HEK293 (cell line): ENCODE measurements at regions not wholly inside any gene's neighbourhood (a gene's known extent, or its start where the extent isn't known, plus 50 kb on each side); places are given as distances from the start of the nearest gene placed in this dataset.

Experiments used
- CTCF ChIA-PET: fragments of 350-600 bp; formaldehyde crosslinking; extraction: SDS; loops from one replicate; lab custom pipeline; 2021; ENCODE audit warnings: antibody characterized with exemption; lab: Yijun Ruan, JAX
- POLR2A ChIA-PET: fragments of 300-600 bp; formaldehyde crosslinking; extraction: SDS; loops from one replicate; lab custom pipeline; 2020; ENCODE audit warnings: antibody characterized with exemption, inconsistent platforms; lab: Yijun Ruan, JAX
- H3K27ac ChIP-seq: fragments of 200-500 bp; sonication (Bioruptor generic); 2 replicates; pipeline ENCODE4 v1.5.1; 2014; ENCODE audit warnings: low read depth, low read length, control low read depth, inconsistent platforms; ENCODE audit errors: extremely low read depth
- H3K36me3 ChIP-seq, 2 experiments: fragments of 200-500 bp in 1 of 2; sonication (Bioruptor generic) in 1 of 2; 1 replicate in 1 of 2; 2 replicates in 1 of 2; pipeline ENCODE4 v1.5.1; 2014 to 2017; ENCODE audit warnings: inconsistent platforms in 2 of 2, low read length in 2 of 2; ENCODE audit not compliant: control insufficient read depth in 2 of 2, insufficient read depth in 1 of 2
- H3K4me1 ChIP-seq: fragments of 200-500 bp; sonication (Bioruptor generic); 2 replicates; pipeline ENCODE4 v1.5.1; 2014; ENCODE audit warnings: mild to moderate bottlenecking, low read length, inconsistent platforms; ENCODE audit not compliant: control insufficient read depth, insufficient read depth
- H3K4me3 ChIP-seq: 2 replicates; pipeline ENCODE4 v1.5.1; 2011; ENCODE audit warnings: low read depth, mild to moderate bottlenecking, control low read depth, low read length, moderate library complexity
- H3K9me3 ChIP-seq: fragments of 200-500 bp; sonication (Bioruptor generic); 2 replicates; pipeline ENCODE4 v1.5.1; 2014; ENCODE audit warnings: low read depth, low read length, inconsistent platforms; ENCODE audit not compliant: control insufficient read depth, insufficient read depth
- BCL11A ChIP-seq: fragments of 450-650 bp; formaldehyde crosslinking; IDR thresholded peaks from 2 replicates; pipeline ENCODE4 v1.5.1; 2016; ENCODE audit warnings: low read depth, missing biosample characterization, missing genetic modification characterization
- GFI1B ChIP-seq: fragments of 450-650 bp; formaldehyde crosslinking; IDR thresholded peaks from 2 replicates; pipeline ENCODE4 v1.5.1; 2016; ENCODE audit warnings: missing biosample characterization, missing genetic modification characterization
- ZBTB20 ChIP-seq: fragments of 450-650 bp; formaldehyde crosslinking; IDR thresholded peaks from 2 replicates; pipeline ENCODE4 v1.5.1; 2016; ENCODE audit warnings: missing biosample characterization, missing genetic modification characterization
- ZBTB8A ChIP-seq: fragments of 450-650 bp; formaldehyde crosslinking; IDR thresholded peaks from 2 replicates; pipeline ENCODE4 v1.5.1; 2016; ENCODE audit warnings: missing biosample characterization, missing genetic modification characterization
- ZFP37 ChIP-seq: fragments of 450-650 bp; formaldehyde crosslinking; IDR thresholded peaks from 2 replicates; pipeline ENCODE4 v1.5.1; 2016; ENCODE audit warnings: missing biosample characterization, missing genetic modification characterization
- ZNF10 ChIP-seq: fragments of 450-650 bp; formaldehyde crosslinking; IDR thresholded peaks from 2 replicates; pipeline ENCODE4 v1.5.1; 2017; ENCODE audit warnings: missing biosample characterization, missing genetic modification characterization
- ZNF133 ChIP-seq: fragments of 450-650 bp; formaldehyde crosslinking; IDR thresholded peaks from 2 replicates; pipeline ENCODE4 v1.5.1; 2016; ENCODE audit warnings: missing biosample characterization, missing genetic modification characterization
- ZNF157 ChIP-seq: fragments of 450-650 bp; formaldehyde crosslinking; IDR thresholded peaks from 2 replicates; pipeline ENCODE4 v1.5.1; 2016; ENCODE audit warnings: missing biosample characterization, missing genetic modification characterization
- ZNF335 ChIP-seq: fragments of 450-650 bp; formaldehyde crosslinking; conservative IDR thresholded peaks from 2 replicates; pipeline ENCODE4 v1.5.1; 2016; ENCODE audit warnings: missing biosample characterization, missing genetic modification characterization
- ZNF391 ChIP-seq: fragments of 450-650 bp; formaldehyde crosslinking; IDR thresholded peaks from 2 replicates; pipeline ENCODE4 v1.5.1; 2016; ENCODE audit warnings: low read depth, missing biosample characterization, missing genetic modification characterization, borderline replicate concordance
- ZNF423 ChIP-seq: fragments of 450-650 bp; formaldehyde crosslinking; IDR thresholded peaks from 2 replicates; pipeline ENCODE4 v1.5.1; 2016; ENCODE audit warnings: missing biosample characterization, missing genetic modification characterization
- ZNF544 ChIP-seq: fragments of 450-650 bp; formaldehyde crosslinking; IDR thresholded peaks from 2 replicates; pipeline ENCODE4 v1.5.0; 2017; ENCODE audit warnings: missing biosample characterization, missing genetic modification characterization
- ZNF558 ChIP-seq: fragments of 450-650 bp; formaldehyde crosslinking; IDR thresholded peaks from 2 replicates; pipeline ENCODE4 v1.5.1; 2016; ENCODE audit warnings: missing biosample characterization, missing genetic modification characterization
- ZNF623 ChIP-seq: fragments of 450-650 bp; formaldehyde crosslinking; IDR thresholded peaks from 2 replicates; pipeline ENCODE4 v1.5.1; 2016; ENCODE audit warnings: missing biosample characterization, missing genetic modification characterization
- ZNF707 ChIP-seq: fragments of 450-650 bp; formaldehyde crosslinking; IDR thresholded peaks from 2 replicates; pipeline ENCODE4 v1.5.1; 2016; ENCODE audit warnings: missing biosample characterization, missing genetic modification characterization
- TF ChIP-seq, protein P1 (sequence below): fragments of 450-650 bp; formaldehyde crosslinking; conservative IDR thresholded peaks from 2 replicates; pipeline ENCODE4 v1.5.1; 2016; ENCODE audit warnings: low read depth, missing biosample characterization, missing genetic modification characterization
- TF ChIP-seq, protein P2 (sequence below): fragments of 450-650 bp; formaldehyde crosslinking; IDR thresholded peaks from 2 replicates; pipeline ENCODE4 v1.5.1; 2016; ENCODE audit warnings: missing biosample characterization, missing genetic modification characterization, borderline replicate concordance
- TF ChIP-seq, protein P3 (sequence below): fragments of 450-650 bp; formaldehyde crosslinking; IDR thresholded peaks from 2 replicates; pipeline ENCODE4 v1.5.1; 2016; ENCODE audit warnings: missing biosample characterization, missing genetic modification characterization, borderline replicate concordance
- TF ChIP-seq, protein P4 (sequence below): fragments of 450-650 bp; formaldehyde crosslinking; optimal IDR thresholded peaks from 2 replicates; pipeline ENCODE3; 2016; ENCODE audit warnings: missing biosample characterization, mild to moderate bottlenecking, missing genetic modification characterization

DNA sequence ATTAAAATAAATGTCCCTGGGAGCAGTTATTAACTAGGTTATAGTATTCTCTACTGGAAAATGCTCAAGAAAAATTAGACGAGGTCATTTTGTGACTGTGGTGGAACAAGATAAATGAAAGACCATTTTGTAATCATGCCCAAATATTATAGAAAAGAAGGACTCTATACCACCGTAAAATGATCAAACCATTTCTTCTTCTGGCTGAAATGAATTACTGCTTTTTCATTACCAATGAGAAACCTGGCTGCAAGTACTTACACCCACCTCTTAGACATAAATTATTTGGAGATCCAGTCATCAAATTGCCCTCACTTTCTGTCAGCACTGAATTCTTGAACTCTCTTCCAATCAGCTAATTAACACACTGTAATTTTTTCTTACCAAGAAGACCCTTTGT, 74.2 kb upstream of the FSIP2 start:
- H3K27ac ChIP-seq = no peak overlapping the region
- H3K9me3 ChIP-seq = no peaks in the 10 kb centered on the region
- no peaks in the 10 kb centered on the region for H3K36me3 ChIP-seq
- POLR2A ChIA-PET = no interaction called here
- H3K4me3 ChIP-seq = no peak overlapping the region
- CTCF ChIA-PET = no interaction called here
- H3K4me1 ChIP-seq = no peaks in the 10 kb centered on the region
- TF ChIP-seq, protein P1, sequence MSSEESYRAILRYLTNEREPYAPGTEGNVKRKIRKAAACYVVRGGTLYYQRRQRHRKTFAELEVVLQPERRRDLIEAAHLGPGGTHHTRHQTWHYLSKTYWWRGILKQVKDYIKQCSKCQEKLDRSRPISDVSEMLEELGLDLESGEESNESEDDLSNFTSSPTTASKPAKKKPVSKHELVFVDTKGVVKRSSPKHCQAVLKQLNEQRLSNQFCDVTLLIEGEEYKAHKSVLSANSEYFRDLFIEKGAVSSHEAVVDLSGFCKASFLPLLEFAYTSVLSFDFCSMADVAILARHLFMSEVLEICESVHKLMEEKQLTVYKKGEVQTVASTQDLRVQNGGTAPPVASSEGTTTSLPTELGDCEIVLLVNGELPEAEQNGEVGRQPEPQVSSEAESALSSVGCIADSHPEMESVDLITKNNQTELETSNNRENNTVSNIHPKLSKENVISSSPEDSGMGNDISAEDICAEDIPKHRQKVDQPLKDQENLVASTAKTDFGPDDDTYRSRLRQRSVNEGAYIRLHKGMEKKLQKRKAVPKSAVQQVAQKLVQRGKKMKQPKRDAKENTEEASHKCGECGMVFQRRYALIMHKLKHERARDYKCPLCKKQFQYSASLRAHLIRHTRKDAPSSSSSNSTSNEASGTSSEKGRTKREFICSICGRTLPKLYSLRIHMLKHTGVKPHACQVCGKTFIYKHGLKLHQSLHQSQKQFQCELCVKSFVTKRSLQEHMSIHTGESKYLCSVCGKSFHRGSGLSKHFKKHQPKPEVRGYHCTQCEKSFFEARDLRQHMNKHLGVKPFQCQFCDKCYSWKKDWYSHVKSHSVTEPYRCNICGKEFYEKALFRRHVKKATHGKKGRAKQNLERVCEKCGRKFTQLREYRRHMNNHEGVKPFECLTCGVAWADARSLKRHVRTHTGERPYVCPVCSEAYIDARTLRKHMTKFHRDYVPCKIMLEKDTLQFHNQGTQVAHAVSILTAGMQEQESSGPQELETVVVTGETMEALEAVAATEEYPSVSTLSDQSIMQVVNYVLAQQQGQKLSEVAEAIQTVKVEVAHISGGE (tag by site-specific recombination) = no peak
- TF ChIP-seq, protein P2, sequence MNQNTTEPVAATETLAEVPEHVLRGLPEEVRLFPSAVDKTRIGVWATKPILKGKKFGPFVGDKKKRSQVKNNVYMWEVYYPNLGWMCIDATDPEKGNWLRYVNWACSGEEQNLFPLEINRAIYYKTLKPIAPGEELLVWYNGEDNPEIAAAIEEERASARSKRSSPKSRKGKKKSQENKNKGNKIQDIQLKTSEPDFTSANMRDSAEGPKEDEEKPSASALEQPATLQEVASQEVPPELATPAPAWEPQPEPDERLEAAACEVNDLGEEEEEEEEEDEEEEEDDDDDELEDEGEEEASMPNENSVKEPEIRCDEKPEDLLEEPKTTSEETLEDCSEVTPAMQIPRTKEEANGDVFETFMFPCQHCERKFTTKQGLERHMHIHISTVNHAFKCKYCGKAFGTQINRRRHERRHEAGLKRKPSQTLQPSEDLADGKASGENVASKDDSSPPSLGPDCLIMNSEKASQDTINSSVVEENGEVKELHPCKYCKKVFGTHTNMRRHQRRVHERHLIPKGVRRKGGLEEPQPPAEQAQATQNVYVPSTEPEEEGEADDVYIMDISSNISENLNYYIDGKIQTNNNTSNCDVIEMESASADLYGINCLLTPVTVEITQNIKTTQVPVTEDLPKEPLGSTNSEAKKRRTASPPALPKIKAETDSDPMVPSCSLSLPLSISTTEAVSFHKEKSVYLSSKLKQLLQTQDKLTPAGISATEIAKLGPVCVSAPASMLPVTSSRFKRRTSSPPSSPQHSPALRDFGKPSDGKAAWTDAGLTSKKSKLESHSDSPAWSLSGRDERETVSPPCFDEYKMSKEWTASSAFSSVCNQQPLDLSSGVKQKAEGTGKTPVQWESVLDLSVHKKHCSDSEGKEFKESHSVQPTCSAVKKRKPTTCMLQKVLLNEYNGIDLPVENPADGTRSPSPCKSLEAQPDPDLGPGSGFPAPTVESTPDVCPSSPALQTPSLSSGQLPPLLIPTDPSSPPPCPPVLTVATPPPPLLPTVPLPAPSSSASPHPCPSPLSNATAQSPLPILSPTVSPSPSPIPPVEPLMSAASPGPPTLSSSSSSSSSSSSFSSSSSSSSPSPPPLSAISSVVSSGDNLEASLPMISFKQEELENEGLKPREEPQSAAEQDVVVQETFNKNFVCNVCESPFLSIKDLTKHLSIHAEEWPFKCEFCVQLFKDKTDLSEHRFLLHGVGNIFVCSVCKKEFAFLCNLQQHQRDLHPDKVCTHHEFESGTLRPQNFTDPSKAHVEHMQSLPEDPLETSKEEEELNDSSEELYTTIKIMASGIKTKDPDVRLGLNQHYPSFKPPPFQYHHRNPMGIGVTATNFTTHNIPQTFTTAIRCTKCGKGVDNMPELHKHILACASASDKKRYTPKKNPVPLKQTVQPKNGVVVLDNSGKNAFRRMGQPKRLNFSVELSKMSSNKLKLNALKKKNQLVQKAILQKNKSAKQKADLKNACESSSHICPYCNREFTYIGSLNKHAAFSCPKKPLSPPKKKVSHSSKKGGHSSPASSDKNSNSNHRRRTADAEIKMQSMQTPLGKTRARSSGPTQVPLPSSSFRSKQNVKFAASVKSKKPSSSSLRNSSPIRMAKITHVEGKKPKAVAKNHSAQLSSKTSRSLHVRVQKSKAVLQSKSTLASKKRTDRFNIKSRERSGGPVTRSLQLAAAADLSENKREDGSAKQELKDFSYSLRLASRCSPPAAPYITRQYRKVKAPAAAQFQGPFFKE (tag by site-specific recombination) = no peak
- TF ChIP-seq ZNF391 (tag by site-specific recombination) (no peak), GFI1B (tag by site-specific recombination) (no peak), ZNF623 (tag by site-specific recombination) (no peak), ZNF133 (tag by site-specific recombination) (no peak), BCL11A (tag by site-specific recombination) (no peak), ZNF335 (tag by site-specific recombination) (no peak), ZNF707 (tag by site-specific recombination) (no peak), ZBTB20 (tag by site-specific recombination) (no peak), ZNF558 (tag by site-specific recombination) (no peak), ZNF10 (tag by site-specific recombination) (no peak), ZNF423 (no peak), ZBTB8A (tag by site-specific recombination) (no peak), ZFP37 (tag by site-specific recombination) (no peak), ZNF544 (tag by site-specific recombination) (no peak), ZNF157 (tag by site-specific recombination) (no peak)
- TF ChIP-seq, protein P3, sequence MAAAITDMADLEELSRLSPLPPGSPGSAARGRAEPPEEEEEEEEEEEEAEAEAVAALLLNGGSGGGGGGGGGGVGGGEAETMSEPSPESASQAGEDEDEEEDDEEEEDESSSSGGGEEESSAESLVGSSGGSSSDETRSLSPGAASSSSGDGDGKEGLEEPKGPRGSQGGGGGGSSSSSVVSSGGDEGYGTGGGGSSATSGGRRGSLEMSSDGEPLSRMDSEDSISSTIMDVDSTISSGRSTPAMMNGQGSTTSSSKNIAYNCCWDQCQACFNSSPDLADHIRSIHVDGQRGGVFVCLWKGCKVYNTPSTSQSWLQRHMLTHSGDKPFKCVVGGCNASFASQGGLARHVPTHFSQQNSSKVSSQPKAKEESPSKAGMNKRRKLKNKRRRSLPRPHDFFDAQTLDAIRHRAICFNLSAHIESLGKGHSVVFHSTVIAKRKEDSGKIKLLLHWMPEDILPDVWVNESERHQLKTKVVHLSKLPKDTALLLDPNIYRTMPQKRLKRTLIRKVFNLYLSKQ (tag by site-specific recombination) = no peak
- TF ChIP-seq, protein P4, sequence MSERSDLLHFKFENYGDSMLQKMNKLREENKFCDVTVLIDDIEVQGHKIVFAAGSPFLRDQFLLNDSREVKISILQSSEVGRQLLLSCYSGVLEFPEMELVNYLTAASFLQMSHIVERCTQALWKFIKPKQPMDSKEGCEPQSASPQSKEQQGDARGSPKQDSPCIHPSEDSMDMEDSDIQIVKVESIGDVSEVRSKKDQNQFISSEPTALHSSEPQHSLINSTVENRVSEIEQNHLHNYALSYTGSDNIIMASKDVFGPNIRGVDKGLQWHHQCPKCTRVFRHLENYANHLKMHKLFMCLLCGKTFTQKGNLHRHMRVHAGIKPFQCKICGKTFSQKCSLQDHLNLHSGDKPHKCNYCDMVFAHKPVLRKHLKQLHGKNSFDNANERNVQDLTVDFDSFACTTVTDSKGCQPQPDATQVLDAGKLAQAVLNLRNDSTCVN (tag by site-specific recombination) = no peak
- TF ChIP-seq, all 188 proteins: peak for 0
